Pons (tissue), 1 donor: ENCODE measurements at regions not wholly inside any gene's neighbourhood (a gene's known extent, or its start where the extent isn't known, plus 50 kb on each side); places are given as distances from the start of the nearest gene placed in this dataset.
A peak's percentile ranks its signal among the peaks of the same experiment; 100 is the strongest.

Experiments
- DNase-seq: peaks from one replicate; pipeline ENCODE4 v3.0.0-alpha.2; 2016; ENCODE audit warnings: low spot score

DNA sequence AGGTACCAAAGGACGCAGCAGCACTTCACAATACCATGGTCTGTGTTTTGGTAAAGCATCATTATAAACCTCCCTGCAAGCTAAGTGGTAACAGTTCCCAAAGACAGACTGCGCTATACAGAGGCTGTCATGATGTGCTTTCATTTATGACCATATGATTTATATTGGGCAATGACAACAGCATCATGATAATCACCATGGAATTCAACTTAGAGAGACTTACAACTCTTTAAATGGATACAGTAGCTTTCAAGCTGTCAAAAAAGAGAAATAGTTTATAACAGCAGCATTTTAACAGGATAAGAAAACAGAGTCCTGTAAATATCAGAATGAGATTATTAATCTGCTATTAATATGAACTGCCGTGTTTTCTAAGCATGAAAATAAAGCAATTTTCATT, 341.7 kb downstream of the GPR37 start:
- no peak for DNase-seq

DNA sequence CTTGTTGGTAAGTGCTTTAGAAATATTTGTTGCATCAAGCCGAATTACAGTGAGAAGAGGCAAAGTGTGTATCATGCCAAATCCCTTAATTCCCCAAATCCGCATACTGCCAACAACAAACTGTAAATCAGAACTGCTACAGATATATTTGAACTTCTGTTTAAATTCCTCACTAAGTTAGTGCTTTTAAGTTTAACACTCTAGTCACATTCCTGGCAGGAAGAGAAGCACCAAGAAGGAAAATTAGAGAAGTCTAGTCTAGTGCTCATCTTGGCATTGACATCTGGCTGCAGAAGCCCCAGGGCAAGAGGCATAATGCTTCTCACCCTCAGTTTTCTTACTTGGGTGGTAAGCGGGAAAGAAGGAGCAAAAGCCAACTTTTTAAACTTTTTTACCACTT, 343.5 kb downstream of the GPR37 start:
- no peak for DNase-seq

DNA sequence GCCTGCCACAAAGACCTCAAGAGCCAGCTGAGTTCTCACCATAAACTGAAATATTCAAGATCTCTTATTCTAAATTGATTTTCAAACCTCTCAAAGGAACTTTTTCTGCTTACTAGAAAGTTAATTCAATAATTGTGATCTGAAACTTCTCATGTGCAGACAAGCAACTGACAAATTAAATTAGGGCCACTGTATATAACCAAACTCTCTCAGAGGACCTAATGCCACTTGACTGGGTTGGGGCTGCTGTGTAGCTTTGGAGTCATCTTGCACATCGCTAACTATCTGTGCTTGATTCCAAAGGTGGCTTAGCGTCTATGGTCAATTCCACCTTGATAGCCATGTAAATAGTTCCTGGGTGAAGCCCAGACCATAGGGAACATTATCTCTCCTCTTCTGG, 345.2 kb downstream of the GPR37 start:
- DNase-seq = no peak

DNA sequence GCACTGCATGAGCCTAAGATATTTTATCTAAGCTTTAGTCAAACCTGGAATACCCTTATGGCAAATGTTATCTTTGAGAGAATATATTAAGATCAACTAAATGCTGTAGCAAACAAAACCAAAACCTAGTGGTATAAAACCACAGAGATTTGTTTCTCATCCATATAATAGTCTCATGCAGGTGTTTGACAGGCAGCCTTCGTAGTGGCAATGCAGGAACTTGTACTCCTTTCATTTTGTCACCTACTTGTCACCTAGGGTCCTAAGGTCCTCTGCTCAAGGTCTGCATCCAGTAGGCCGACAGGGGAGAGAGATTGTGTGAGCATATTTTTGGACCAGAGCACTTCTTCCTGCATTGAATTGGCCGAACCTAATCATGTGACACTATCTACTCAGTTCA, 352.6 kb downstream of the GPR37 start:
- DNase-seq = no peak

GRCh38 chr7:124412531-124412930, 353.1 kb downstream of the GPR37 start:
- DNase-seq = no peak

DNA sequence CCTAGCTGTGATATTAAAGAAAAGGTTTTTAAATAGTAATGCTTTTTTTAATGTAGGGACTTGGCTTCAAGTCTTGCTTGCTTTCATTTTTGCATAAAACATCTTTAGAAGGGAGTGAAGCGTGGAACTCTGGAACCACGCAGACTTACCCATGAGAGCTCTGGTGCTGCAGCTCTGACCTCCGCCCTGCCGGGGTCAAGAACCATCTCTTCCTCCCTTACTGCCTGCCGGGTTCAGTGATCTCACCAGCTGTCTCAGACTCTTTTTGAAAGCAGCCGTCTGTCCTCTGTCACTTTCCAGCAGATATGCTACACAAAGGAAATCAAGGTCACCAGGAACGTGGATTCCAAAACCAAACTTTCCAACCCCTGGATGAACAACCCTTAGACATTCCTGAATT, 353.8 kb downstream of the GPR37 start:
- no peak for DNase-seq

GRCh38 chr7:124403587-124403986, 362.0 kb downstream of the GPR37 start:
- no peak for DNase-seq

DNA sequence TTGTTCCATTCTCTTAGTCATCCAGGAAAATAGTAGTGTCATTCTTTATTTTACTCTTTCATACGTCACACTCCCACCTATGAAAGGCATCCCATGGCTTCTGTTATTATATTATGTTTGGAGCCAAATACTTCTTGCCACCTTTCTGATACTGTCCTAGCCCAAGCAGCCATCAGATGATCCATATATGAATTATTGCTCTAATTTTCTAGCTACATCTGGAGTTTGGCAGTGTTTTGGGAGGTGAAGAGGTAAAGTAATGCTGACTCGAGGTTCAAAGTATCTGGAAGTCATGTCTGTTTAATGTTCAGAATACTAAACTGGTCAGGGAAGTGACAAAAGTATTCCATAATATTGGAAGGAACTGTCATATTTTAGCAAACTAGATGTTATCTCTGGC, 362.5 kb downstream of the GPR37 start:
- DNase-seq = no peak

- DNase-seq = no peak
These were observed 365.7 kb downstream of the GPR37 start for GRCh38 chr7:124399941-124400340.

DNA sequence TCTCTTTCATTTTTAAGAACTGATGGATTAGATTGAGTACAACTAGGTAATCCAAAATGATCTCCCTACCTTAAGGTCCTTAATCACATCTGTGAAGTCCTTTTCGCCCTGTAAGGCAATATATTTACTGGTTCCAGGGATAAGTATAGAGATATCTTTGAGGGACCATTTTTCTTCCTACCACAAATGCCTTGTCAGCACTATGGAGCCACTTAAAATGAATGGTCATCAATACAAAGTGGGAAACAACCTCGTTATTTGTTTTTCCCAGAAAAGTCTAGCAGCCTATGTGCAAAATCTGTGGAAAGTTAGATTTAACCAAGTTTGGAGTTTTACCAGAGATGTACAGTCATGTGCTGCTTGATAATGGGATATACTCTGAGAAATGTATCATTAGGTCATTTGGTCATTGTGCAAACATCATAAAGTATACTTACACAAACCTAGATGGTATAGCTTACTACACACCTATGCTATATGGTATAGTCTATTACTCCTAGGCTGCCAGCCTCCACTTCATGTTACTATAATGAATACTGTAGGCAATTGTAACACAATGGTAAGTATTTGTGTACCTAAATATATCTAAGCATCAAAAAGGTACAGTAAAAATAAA, 366.2 kb upstream of the TMEM229A start:
- DNase-seq = no peak

- no peak for DNase-seq
These were observed 364.3 kb upstream of the TMEM229A start for GRCh38 chr7:124397134-124397533.

DNA sequence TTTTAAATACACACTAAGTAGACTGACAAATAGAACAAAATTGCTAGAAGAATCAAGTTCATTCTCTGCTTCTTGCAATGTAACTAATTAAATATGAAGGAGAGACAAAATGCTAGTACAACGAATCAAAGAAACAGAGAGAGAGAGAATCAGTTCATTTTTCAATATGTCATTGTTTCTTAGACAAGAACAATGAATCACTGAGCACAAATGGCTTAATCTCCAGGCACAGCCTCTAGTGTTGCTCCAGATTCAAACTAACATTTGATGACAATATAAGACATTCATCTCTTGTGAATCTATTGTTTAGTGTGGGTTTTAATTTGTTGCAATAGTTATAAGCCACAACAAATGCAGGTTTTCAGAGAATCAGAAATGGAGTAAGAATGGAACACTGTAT, 357.4 kb upstream of the TMEM229A start:
- DNase-seq = peak; percentile 96

DNA sequence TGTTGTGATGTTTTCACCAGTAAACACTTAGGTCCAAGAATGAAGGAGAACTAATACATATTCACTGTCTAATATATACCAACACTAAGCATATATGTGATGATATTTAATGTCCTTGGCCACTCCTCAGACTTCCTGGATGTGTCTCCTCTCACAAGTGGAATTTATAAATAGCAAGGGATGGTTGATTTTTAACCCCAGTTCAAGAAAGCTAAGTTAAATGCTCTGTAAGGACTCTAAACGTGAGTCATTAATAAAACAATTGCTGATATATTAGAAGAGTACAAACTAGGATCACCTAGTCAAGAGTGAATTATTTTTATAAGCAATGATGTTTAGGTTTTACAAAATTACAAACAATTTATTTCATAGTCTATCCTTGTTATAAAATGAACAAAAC, 355.9 kb upstream of the TMEM229A start:
- DNase-seq = no peak

DNA sequence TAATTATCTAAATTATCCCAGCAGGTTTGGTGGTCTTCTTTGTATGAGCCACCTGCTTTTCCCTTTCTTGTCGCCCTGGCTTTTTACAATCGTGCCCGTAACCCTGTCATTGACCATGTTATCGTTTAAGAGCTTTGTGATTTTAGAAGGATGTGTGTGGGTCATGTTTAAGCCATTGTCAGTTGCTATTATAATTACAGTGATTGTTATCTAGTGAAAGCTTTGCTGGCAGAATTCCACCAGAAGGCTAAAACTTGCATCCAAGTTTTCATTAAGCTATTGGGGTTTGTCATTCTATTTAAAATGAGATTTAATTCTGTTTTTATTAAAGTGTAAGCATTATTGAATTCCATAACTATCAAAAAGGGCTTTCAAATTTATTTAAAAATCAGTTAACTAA, 354.2 kb upstream of the TMEM229A start:
- peak; percentile 62 for DNase-seq

DNA sequence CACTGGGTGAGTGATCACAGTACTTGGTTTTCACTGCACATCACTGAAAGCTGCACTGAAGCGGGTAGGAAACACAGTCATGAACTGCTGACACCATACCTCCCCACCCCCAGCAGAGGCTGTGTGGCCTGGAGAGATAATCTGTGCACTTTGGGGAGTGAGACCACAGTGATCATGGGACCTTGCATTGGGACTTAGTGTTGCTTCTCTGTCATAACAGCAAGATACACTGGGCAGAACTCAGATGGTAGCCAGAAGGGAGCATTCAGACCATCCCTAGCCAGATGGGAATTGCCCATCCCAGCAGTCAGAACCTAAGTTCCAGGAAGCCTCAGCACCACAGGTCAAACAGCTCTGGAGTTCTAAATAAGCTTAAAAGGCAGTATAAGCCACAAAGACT, 346.4 kb upstream of the TMEM229A start:
- DNase-seq = no peak

DNA sequence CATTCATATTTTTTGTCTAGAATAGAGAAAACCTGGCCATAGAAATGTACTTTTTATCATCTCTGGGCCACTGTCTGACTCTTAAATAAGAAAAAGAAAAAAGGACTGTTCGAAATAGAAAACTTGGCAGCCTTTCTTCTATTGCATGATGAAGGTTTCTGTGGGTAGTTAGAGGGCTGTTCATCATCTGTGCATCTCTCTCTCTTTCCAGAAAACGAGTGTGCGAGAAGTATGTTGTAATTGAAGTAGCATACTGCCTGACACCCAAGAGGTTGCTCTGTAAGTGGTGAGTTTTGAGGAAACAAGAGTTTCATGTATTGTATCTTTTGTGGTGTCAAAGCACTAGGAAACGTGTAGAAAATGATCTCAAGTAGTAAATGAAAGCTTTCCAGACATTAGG, 343.2 kb upstream of the TMEM229A start:
- no peak for DNase-seq

DNA sequence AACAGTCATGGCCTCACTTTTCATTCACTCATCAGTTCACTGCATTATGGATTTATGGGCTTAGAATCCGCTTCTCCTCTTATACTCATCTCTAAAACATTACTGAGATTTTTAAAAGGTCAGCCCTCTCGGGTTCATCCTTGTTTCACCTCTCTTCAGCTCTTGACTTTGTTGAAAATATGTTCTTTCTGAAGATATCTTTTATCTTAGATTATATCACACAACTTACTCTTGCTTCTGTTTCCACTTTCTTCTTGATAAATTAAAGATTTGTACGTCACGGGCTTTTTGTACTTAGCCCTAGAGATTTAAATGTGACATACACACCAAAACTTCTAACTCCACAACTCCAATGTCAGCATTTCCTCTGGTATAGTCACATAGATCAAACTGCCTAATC, 342.5 kb upstream of the TMEM229A start:
- DNase-seq = no peak

DNA sequence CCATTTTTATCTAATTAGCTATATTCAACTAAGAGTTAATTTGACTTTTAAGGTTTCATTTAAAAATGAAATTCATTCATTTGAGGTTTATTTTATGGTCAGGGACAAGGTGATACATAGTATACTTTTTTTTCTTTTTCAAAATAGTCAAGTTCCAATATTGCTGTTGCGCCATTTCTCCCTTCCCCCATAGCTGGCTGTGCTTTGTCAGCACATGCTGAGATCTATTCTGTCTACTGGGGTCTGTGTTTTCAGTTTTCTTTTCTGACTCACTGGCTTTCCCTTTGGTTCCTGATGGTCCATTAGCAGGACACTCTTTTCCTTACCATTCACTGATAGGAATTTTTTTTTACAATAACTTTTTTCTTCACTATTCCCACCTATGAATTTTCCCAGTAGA, 336.4 kb upstream of the TMEM229A start:
- no peak for DNase-seq

- no peak for DNase-seq
These were observed 333.3 kb upstream of the TMEM229A start for GRCh38 chr7:124366118-124366517.

- no peak for DNase-seq
These were observed 331.4 kb upstream of the TMEM229A start for GRCh38 chr7:124364283-124364682.

GRCh38 chr7:124354201-124354600, 321.3 kb upstream of the TMEM229A start:
- no peak for DNase-seq

GRCh38 chr7:124351950-124352349, 319.1 kb upstream of the TMEM229A start:
- peak; percentile 9 for DNase-seq

- DNase-seq = no peak
These were observed 316.6 kb upstream of the TMEM229A start for GRCh38 chr7:124349443-124349842.

DNA sequence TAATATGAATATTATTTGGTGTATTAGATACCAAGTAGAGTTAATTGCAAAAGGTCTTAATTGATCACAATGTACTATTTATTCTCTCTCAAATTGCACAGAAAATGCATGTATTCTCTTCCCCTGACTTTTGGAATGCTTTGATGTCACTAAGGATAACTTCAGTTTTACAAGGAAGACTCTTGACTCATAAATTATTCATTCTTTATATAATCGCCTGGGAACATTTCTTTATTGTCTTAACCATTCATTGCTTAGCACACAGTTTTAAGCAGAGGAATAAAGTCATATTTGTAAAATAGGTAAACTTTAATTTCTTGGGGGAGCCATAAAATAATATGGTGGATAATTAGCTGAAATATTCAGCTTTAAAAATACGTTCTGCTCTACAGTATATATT, 306.0 kb upstream of the TMEM229A start:
- no peak for DNase-seq
